Ovary (tissue), 1 donor: ENCODE measurements at regions not wholly inside any gene's neighbourhood (a gene's known extent, or its start where the extent isn't known, plus 50 kb on each side); places are given as distances from the start of the nearest gene placed in this dataset.
"Not testable (repeated sequence)": the region's sequence is repeated elsewhere in the genome, so short reads cannot be mapped to it uniquely, and the experiment has no call there.

Source experiments
- EP300 ChIP-seq: sonication (generic); formaldehyde crosslinking; IDR thresholded peaks from one replicate; pipeline ENCODE4 v1.6.1; 2017; ENCODE audit warnings: antibody characterized with exemption
- POLR2A ChIP-seq: fragments of 450-650 bp; IDR thresholded peaks from one replicate; pipeline ENCODE4 v1.6.1; 2017; ENCODE audit warnings: antibody characterized with exemption, mild to moderate bottlenecking, moderate library complexity

DNA sequence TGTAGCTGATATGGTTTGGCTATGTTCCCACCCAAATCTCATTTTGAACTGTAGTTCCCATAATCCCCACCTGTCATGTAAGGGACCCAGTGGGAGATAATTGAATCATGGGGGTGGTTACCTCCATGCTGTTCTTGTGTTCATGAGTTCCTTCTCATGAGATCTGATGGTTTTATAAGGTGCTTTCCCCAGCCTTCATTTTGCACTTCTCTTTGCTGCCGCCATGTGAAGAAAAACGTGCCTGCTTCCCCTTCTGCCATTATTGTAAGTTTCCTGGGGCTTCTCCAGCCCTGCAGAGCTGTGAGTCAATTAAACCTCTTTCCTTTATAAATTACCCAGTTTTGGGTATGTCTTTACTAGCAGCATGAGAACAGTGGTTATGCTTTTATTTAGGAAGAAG, 741.6 kb upstream of the GJE1 start:
- not testable (repeated sequence) for TF ChIP-seq POLR2A, EP300
